Immature natural killer cell (primary cell): ENCODE measurements at regions not wholly inside any gene's neighbourhood (a gene's known extent, or its start where the extent isn't known, plus 50 kb on each side); places are given as distances from the start of the nearest gene placed in this dataset.

Experiments
- DNase-seq, 3 donors: peaks; one replicate each; pipeline ENCODE4 v3.0.0; 2022; ENCODE audit warnings: mixed read lengths in 1 of 3
- H3K27ac Mint-ChIP-seq, 6 donors: one replicate each; pipeline ENCODE4 v1.8.0; 2020; ENCODE audit warnings: mixed read lengths in 6 of 6, mild to moderate bottlenecking in 5 of 6, inconsistent platforms in 4 of 6, moderate library complexity in 3 of 6
- H3K27me3 Mint-ChIP-seq, 3 donors: one replicate each; pipeline ENCODE4 v1.8.0; 2020 to 2021; ENCODE audit warnings: low read depth in 3 of 3, mild to moderate bottlenecking in 3 of 3, mixed read lengths in 3 of 3, moderate library complexity in 3 of 3, inconsistent platforms in 1 of 3
- H3K36me3 Mint-ChIP-seq, 3 donors: one replicate each; pipeline ENCODE4 v1.8.0; 2020; ENCODE audit warnings: mixed read lengths in 3 of 3, inconsistent platforms in 2 of 3, mild to moderate bottlenecking in 2 of 3
- H3K4me1 Mint-ChIP-seq, 2 donors: one replicate each; pipeline ENCODE4 v1.8.0; 2020; ENCODE audit warnings: inconsistent platforms in 2 of 2, mild to moderate bottlenecking in 2 of 2, mixed read lengths in 2 of 2, moderate library complexity in 1 of 2
- H3K4me3 Mint-ChIP-seq, 5 donors: one replicate each; pipeline ENCODE4 v1.8.0; 2020; ENCODE audit warnings: mild to moderate bottlenecking in 5 of 5, mixed read lengths in 5 of 5, inconsistent platforms in 3 of 5, moderate library complexity in 3 of 5
- H3K9me3 Mint-ChIP-seq, 6 donors: one replicate each; pipeline ENCODE4 v1.8.0; 2020; ENCODE audit warnings: mild to moderate bottlenecking in 6 of 6, mixed read lengths in 6 of 6, inconsistent platforms in 4 of 6, moderate library complexity in 3 of 6

DNA sequence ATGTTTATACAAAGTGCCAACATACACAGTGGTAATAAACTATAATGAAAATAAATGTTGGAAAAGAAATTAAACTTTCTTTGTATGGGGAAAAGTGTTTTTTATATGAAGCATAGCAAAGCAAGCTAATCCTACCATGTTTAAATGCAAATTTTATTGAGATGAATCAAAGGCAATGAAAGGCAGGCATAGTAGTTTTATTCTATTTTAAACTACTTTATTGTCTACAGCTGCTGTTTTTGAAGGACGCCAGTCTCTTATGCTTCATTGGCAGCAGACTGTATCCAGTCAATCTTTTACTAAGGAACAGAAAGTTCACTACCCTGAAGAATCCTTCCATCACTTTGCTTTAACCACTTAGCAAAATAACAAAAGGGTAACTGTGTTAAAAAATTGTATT lies 761.0 kb downstream of the ROBO2 start:
- Mint-ChIP-seq H3K4me3 (no peak overlapping the region), H3K4me1 (no peaks in the 10 kb centered on the region), H3K9me3 (peaks cover 2 to 45% (median 14%) of the 10 kb centered on the region in 6 donors), H3K27ac (no peak overlapping the region), H3K27me3 (no peaks in the 10 kb centered on the region), H3K36me3 (no peaks in the 10 kb centered on the region)
- DNase-seq = no peak

DNA sequence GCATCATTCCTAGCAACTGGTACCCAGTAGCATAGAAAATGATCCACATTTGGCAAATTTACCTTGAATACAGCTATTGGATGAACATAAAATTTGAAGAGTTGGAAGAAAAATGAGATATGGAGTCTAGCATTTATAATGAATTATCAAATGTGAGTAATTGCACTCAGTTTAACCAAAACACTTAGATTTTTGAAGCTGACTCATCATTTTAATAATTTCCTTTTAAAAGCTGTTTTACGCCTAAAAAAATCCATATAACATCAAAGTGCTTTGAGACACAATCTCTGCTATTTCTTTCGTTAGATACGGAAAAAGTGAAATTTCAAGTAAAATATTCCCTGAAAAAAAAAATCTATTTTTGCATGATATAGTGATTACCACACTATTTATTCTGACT lies 767.4 kb downstream of the ROBO2 start:
- Mint-ChIP-seq H3K4me1 (no peaks in the 10 kb centered on the region), H3K36me3 (no peaks in the 10 kb centered on the region), H3K4me3 (no peak overlapping the region), H3K27me3 (peaks cover 0 to 2% (median 0%) of the 10 kb centered on the region in 3 donors), H3K9me3 (peaks cover 1 to 24% (median 11%) of the 10 kb centered on the region in 6 donors), H3K27ac (no peak overlapping the region)
- DNase-seq = no peak

DNA sequence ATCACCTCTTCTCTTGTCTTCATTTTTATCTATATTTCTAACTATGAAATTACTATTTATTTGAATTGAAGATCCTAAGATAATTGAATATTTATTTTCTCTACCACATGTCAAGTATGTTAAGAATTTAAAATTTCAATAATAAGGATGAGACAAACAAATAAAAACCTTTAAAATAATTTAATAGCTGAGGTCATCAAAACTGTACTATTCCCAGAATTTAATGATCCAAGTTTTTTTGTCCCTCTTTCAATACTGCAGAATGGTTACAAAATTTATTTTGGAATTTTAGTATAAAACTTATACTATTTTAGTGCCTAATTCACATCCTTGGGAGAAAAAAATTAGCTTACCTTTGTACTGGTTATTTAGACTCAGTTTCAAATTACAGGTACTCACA lies 774.9 kb downstream of the ROBO2 start:
- Mint-ChIP-seq H3K27me3 (no peaks in the 10 kb centered on the region), H3K4me3 (no peak overlapping the region), H3K4me1 (no peaks in the 10 kb centered on the region), H3K9me3 (peaks cover 3 to 15% (median 7%) of the 10 kb centered on the region in 6 donors), H3K27ac (no peak overlapping the region), H3K36me3 (no peaks in the 10 kb centered on the region)
- DNase-seq = no peak

DNA sequence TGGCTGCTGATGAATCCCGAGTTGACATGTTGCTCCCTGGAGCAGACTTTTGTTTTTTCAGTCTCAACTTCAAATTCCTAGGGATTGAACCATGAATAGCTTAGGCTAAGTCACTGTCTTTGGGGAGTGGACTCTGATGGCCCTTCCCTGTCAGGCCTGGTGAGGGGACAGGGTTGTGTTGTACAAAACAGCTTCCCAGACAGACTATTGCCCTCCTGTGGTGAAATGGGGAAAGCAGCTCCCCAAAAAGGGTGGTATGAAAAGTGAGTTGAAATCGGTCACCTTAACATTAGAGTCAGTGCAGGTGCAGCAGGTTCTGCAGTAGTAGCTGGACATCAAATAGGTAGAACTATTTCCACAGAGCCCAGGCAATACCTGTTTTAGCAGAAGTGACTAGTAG lies 775.6 kb downstream of the ROBO2 start:
- Mint-ChIP-seq H3K9me3 (peaks cover 3 to 17% (median 9%) of the 10 kb centered on the region in 6 donors), H3K27me3 (no peaks in the 10 kb centered on the region), H3K4me1 (no peaks in the 10 kb centered on the region), H3K4me3 (no peak overlapping the region), H3K27ac (no peak overlapping the region), H3K36me3 (no peaks in the 10 kb centered on the region)
- no peak for DNase-seq

DNA sequence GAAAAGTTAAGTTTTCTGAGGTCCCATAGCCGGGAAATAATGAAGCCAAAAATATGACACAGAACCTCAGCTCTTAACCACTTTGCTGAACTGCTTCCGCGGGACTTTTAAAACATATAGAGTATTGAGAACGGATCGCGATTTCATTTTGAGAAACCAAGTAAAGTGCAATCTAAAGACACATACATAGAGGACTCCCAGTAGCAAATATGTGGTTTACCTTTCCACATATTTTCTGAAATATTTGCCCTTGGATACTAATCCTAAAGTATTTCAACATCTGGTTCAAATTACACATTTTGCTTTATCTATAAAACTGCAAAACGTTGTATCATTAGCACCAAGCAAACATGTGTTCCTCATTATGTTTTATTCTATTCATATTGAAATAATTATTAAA lies 776.5 kb downstream of the ROBO2 start:
- H3K4me1 Mint-ChIP-seq = no peaks in the 10 kb centered on the region
- DNase-seq = no peak

DNA sequence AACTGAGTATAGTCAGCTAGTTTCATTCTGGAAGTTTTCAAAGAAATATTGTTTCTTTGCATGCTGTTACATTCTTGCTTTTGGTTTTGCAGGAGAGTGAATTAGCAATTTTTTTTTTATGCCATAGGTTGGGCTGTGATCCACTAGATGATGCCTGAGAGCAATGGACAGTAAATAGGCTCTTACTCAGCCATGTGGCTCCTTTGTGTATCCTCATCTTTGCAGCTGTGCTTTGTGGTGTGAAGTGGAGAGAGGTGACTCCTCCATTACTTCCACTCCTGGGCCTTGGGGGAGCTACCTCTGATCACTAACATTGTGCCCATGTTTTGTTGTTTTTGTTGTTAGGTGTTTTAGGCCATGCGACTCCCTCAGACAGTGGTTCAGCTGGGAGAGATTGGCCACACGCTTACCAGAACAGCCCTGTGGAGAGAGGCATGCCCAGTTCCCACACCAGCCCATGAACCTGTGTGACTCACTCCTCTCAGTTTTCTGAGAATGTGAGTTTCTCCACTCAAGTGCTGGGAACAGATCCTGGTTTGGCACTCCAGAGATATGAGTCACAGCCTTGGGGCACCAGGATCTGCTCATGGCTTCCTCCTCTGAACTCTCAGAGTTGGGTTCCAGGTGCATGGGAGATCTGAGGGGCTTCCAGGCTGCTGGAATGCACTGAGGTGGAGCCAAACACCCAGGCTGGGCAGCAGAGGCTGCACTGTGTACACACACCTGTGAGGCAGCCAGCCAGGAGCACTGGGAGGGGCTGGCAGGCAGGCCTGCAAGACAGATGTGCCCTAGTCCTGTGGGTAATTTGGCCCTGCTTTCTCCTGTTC lies 785.3 kb downstream of the ROBO2 start:
- Mint-ChIP-seq H3K27me3 (peaks cover 0 to 1% (median 0%) of the 10 kb centered on the region in 3 donors), H3K27ac (no peak overlapping the region), H3K36me3 (peaks cover 0 to 8% (median 4%) of the 10 kb centered on the region in 3 donors), H3K9me3 (peaks cover 19 to 46% (median 33%) of the 10 kb centered on the region in 6 donors), H3K4me1 (no peaks in the 10 kb centered on the region), H3K4me3 (no peak overlapping the region)
- no peak for DNase-seq

More for the DNA sequence above, 776.5 kb downstream of the ROBO2 start:
- H3K36me3 Mint-ChIP-seq = no peaks in the 10 kb centered on the region
- H3K9me3 Mint-ChIP-seq = peaks cover 4 to 17% (median 9%) of the 10 kb centered on the region in 6 donors
- H3K27me3 Mint-ChIP-seq = no peaks in the 10 kb centered on the region
- no peak overlapping the region for H3K27ac Mint-ChIP-seq
- H3K4me3 Mint-ChIP-seq = no peak overlapping the region

DNA sequence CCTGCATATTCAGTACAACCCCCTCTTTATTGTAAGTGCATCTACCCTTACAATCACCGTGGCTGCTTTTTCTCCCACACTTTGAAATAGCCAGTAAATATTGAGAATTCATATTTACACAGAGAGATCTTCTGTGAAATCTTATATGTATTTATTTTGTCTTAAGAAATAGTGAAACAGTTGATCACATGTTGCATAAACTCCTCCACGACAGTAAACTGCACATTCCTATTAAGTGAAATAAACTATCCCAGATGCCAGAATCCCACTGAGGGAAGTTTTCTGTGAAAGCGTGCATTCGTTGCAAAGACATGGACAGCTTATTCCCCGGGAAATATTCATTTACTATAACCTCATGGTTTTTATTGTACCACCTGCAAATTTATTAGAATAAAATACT lies 796.0 kb downstream of the ROBO2 start:
- no peaks in the 10 kb centered on the region for H3K4me1 Mint-ChIP-seq
- peaks cover 0 to 3% (median 0%) of the 10 kb centered on the region in 3 donors for H3K36me3 Mint-ChIP-seq
- DNase-seq = no peak
- no peak overlapping the region for H3K4me3 Mint-ChIP-seq
- H3K27ac Mint-ChIP-seq = no peak overlapping the region
- peaks cover 0 to 1% (median 0%) of the 10 kb centered on the region in 3 donors for H3K27me3 Mint-ChIP-seq
- H3K9me3 Mint-ChIP-seq = peaks cover 4 to 40% (median 16%) of the 10 kb centered on the region in 6 donors

DNA sequence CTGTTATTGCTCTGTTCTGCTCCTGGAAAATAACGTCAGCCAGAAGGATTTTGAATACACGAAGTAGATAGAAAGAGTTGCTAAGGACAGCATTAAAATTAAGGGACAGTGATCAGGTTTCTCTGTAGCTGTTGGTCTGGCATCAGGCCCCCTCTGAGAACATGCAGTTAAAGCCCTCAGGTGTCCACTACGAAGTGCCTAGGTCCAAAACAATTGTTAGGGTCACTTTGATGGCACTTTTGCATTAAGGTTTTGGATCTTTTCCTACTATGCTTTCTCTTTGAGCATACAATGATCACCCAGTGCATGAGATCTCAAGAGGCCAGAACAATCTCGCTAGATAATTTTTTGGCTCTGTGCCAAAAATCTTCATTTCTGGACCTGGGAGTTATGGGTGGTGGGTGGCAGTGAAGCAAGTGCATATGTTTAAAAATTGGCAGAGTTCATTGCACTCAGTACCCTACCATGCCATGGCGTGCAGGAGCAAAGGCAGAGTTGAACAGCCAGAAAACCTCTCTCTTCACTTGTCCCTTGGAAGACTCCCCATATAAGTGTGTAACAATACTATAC lies 797.6 kb downstream of the ROBO2 start:
- peaks cover 0 to 1% (median 0%) of the 10 kb centered on the region in 3 donors for H3K27me3 Mint-ChIP-seq
- peaks cover 4 to 42% (median 27%) of the 10 kb centered on the region in 6 donors for H3K9me3 Mint-ChIP-seq

DNA sequence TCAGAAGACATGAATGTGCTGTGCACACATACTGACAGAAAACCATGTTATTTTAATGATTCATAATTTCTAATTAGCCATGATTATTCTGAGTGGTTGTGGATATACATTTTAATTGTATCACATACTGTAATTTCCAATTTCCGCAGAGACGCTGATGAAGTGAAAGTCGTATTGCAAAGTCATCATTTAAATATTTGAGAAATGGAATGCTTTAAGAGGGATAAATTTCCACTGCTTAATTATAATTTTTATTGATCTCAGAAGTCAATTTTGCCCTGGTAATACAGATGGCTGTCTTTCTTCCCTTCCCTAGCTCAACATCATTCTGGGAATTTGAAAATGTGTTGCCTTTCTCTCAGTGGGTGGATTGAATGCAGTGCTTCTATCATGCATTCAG lies 819.3 kb downstream of the ROBO2 start:
- Mint-ChIP-seq H3K9me3 (peaks cover 9 to 48% (median 23%) of the 10 kb centered on the region in 6 donors), H3K4me1 (no peaks in the 10 kb centered on the region), H3K36me3 (no peaks in the 10 kb centered on the region), H3K27ac (no peak overlapping the region), H3K27me3 (no peaks in the 10 kb centered on the region), H3K4me3 (no peak overlapping the region)
- no peak for DNase-seq

More for the DNA sequence above, 797.6 kb downstream of the ROBO2 start:
- Mint-ChIP-seq H3K36me3 (peaks cover 0 to 3% (median 0%) of the 10 kb centered on the region in 3 donors), H3K4me3 (no peak overlapping the region), H3K27ac (no peak overlapping the region), H3K4me1 (no peaks in the 10 kb centered on the region)
- no peak for DNase-seq

DNA sequence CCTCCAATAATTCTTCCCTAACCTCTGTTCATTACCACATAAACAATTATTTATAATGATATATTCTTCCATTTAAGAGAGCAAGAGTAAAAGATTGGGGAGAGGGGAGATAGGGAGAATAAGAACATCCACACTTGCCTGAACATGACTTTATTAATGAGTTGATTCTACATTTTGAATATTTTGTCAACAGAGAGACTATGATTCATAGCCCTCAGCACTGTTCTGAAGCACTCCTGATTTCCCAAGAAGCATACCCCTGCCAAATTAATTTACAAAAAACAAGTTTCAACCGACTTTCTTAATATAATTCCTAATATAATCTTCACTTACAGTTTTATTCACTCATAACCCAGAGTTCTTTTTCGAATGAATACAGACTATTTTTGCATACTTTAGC lies 828.8 kb downstream of the ROBO2 start:
- H3K4me3 Mint-ChIP-seq = no peak overlapping the region
- no peaks in the 10 kb centered on the region for H3K36me3 Mint-ChIP-seq
- peaks cover 0 to 2% (median 0%) of the 10 kb centered on the region in 3 donors for H3K27me3 Mint-ChIP-seq
- H3K27ac Mint-ChIP-seq = no peak overlapping the region
- H3K4me1 Mint-ChIP-seq = no peaks in the 10 kb centered on the region
- no peak for DNase-seq
- peaks cover 16 to 40% (median 26%) of the 10 kb centered on the region in 6 donors for H3K9me3 Mint-ChIP-seq

DNA sequence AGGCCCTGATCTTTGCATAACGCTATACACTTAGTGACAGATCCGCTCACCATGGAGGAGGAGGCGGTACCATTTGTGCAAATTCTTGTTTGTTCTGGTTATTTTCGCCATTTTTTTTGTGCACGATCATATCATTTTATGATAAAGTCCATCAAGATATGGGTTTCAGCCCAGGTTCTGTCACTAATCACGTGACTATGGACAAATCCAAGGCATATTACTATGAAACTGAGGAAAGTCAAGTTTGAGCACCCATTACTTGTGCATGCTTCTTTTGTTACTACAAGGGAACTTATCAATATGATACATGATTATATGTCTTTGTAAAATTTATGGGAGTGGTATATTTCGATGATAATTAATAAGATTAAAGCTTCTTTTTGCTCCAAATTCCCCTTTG lies 829.5 kb downstream of the ROBO2 start:
- H3K4me1 Mint-ChIP-seq = no peaks in the 10 kb centered on the region
- H3K4me3 Mint-ChIP-seq = no peak overlapping the region
- H3K27me3 Mint-ChIP-seq = peaks cover 0 to 2% (median 0%) of the 10 kb centered on the region in 3 donors
- no peaks in the 10 kb centered on the region for H3K36me3 Mint-ChIP-seq
- no peak for DNase-seq
- H3K27ac Mint-ChIP-seq = no peak overlapping the region
- peaks cover 16 to 42% (median 25%) of the 10 kb centered on the region in 6 donors for H3K9me3 Mint-ChIP-seq

DNA sequence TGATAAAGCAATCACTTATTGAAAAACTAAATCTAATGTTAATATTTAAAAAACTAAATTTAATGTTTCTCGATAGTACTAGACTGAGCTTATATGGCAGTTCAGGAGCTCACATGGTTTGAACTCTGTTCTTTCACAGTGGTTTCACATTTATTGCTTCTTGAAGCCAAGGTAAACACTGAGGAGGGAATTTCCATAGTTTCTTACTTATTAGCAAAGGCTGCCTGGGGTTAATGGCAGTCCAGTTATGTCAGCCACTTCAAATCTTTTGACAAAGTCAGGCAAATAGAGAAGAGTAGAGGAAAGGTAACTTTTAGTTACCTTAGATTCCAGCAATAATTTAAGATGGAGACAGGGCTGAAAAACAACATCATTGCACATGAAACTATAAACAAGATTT lies 831.5 kb downstream of the ROBO2 start:
- peaks cover 0 to 2% (median 2%) of the 10 kb centered on the region in 3 donors for H3K27me3 Mint-ChIP-seq
- no peak overlapping the region for H3K4me3 Mint-ChIP-seq
- no peak overlapping the region for H3K27ac Mint-ChIP-seq
- no peaks in the 10 kb centered on the region for H3K4me1 Mint-ChIP-seq
- H3K36me3 Mint-ChIP-seq = no peaks in the 10 kb centered on the region
- DNase-seq = no peak
- peaks cover 13 to 47% (median 30%) of the 10 kb centered on the region in 6 donors for H3K9me3 Mint-ChIP-seq

DNA sequence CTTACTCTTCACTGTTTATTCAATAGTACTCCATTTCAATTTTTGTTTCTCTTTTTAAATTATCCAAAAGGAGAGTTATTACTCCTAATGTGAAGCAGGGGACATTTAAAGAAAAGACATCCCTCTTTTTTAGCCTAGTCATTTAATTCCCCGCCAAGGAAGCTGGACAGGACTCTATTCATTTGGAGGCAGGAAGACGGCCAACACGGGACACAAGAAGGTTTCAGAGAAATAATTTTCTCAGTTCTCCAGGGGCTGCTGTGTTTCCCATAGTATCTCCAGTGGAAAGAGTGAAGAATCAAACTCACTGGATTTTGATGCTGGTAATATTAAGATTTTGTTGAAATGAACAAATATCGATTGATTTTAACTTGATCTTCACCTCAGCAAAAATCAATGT lies 833.7 kb downstream of the ROBO2 start:
- Mint-ChIP-seq H3K4me1 (no peaks in the 10 kb centered on the region), H3K27ac (no peak overlapping the region), H3K4me3 (no peak overlapping the region)

DNA sequence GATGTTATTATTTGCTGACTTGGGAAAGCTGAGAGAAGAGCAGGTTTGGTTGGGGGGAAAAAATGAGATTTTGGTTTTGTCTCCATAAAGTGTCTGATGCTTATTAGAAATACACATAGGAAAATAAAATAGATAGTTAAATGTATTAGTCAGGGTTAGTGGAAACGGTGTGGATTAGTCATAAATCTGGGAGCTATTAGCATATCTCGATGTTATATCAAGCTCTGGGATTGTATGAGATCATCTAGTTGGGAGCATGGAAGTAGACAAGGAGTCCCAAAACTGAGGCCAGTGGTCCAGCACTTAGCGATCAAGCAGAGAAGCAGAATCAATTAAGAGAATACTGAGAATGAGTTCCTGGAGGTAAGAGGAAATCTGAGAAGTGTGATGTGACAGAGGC lies 845.5 kb downstream of the ROBO2 start:
- Mint-ChIP-seq H3K4me3 (no peak overlapping the region), H3K4me1 (no peaks in the 10 kb centered on the region), H3K36me3 (peaks cover 0 to 3% (median 0%) of the 10 kb centered on the region in 3 donors), H3K27me3 (no peaks in the 10 kb centered on the region), H3K9me3 (peaks cover 0 to 44% (median 19%) of the 10 kb centered on the region in 6 donors), H3K27ac (no peak overlapping the region)
- DNase-seq = no peak

More for the DNA sequence above, 833.7 kb downstream of the ROBO2 start:
- Mint-ChIP-seq H3K36me3 (no peaks in the 10 kb centered on the region), H3K9me3 (peaks cover 16 to 49% (median 31%) of the 10 kb centered on the region in 6 donors), H3K27me3 (peaks cover 0 to 2% (median 2%) of the 10 kb centered on the region in 3 donors)
- DNase-seq = no peak
